Effector CD8-positive, alpha-beta T cell (primary cell): ENCODE measurements at regions not wholly inside any gene's neighbourhood (a gene's known extent, or its start where the extent isn't known, plus 50 kb on each side); places are given as distances from the start of the nearest gene placed in this dataset.

Experiments
- DNase-seq: peaks from one replicate; lab custom pipeline; 2025; lab: John Stamatoyannopoulos, UW

DNA sequence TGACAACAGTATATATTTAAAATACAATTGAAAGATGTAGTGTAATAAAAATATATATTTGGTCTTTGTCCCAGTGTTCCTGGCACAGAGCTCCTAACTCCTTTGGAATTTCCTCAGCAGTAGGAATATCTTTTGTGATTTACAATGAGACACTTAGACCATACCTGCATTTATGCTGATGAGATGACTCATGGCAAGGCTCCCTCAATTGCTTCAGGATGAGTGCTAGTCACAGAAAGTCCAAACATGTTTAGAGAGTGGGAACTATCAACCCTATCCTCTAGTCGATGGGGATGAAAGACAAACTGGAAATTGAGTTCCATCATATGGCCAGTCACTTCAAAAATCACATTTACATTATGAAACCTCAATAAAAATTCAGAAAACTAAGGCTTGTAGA lies 588.3 kb upstream of the LMCD1 start:
- no peak for DNase-seq

DNA sequence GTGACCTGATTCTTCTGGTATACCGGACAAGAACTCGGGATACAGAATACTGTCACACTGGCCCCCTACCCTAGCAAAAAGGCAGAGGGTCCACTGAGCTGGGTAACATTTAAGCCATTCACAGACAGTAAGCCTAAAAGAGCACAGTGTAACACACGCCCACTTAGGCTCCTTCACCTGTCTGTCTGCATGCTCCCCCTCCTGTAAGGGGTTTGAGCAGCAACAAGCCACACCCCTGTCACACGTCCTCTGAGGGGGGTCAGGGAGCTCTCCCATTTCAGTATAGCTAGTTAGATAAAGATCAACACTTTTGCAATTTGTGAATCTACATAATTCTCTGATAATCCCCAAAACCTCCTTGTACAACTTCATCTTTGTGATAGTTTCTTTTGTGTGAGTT lies 586.3 kb upstream of the LMCD1 start:
- DNase-seq, result no peak

DNA sequence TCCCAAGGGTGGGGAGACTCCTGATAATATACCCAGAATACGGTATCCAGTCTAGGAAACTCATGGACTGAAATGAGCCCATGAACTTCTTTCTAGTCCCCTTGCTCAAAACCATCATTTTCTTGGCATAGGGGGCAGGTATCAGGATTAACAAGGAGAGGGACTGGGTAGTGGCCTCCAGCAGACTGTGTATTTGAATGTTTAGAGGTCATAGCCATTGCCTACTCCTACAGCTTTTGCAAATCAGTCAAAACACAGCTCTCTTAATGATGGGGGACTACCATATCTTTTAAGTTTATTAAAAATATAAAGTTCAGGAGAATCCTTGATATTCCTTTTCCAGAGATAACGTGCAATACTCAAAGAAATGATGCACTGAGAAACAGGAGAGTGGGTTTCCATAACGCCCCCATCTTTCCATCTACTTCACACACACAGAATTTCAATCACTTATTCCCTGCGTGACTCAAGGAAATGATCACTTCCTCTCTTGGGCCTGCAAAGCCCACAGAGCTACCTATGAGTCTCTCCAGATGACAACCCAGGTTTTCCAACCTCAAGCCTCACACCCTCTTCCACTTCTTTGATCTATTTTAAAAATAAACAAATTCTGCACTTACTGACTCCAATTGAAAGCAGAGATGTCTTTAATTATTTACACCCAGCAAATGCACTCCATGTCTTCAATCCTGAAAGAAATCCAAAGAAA lies 584.0 kb upstream of the LMCD1 start:
- DNase-seq, result no peak

DNA sequence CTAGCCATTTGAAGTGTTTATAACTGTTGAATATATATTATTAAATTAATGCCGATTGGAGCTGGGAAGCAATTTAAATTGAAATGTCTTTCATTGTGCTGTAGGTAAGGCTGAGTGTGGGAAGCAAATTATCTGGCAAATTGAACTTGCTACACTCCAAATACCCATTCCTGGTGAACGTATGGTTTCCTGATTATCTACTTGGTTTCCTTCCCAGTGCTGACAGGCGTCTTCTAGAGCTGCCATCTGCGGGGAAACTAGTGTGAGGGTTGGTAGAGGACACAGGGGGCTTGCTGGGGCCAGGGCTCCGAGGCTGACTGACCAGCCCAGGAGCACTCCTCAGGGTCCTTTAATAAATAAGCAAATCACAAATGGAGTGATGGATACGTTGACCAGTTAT lies 581.4 kb upstream of the LMCD1 start:
- no peak for DNase-seq

DNA sequence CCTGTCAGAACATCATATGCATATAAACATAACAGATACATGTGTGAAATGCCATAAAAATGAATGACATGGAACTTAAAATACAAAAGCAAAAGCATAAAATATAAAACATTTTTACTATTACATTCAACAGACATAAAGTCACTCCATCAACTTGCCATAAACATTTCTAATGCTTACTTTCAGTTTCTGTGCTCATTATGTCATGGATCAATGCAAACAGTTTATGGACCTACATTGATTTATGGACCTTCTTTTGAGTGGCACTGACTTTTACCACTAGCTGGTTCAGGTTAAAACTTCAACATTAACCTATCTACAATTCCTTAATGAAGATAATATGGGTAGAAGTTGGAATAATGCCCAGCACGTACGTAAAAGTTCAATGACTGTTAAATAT lies 577.4 kb upstream of the LMCD1 start:
- DNase-seq, result no peak

DNA sequence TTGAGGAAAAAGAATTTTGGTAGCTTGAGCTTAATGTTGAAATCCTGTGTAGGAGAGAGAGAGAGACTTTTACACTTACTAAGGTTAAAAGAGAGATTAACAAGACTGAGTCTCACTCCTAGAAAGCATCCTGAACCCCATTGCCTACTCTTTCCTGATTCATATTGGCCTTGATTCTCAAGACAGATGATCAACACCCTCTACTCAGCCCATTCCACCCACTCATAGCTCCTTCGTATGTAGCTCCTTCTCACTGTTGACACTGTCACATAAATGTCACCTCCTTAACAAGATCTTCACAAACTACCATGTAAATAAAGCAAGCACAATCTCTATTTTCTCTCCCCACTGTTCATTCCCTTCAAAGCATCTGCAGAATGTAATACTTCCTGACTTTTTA lies 574.6 kb upstream of the LMCD1 start:
- DNase-seq, result no peak

DNA sequence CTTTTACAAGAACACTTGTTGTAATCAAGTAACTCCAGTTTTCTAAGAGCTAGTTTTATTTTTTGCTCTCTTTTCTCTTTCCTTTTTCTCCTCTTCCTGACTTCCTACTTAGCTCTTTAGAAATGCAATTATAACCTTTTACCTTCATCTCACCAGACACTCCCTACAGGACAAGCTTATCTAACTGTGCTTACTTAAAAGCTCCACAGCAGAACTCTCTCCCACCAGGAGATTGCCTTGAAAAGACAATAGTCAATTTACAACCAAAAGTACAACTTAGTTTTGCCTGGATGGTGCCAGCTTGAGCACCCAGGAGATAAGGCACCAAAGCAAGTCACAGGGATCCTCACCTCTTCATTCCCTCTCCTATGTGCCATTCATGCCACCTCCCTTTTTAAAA lies 573.8 kb upstream of the LMCD1 start:
- no peak for DNase-seq

DNA sequence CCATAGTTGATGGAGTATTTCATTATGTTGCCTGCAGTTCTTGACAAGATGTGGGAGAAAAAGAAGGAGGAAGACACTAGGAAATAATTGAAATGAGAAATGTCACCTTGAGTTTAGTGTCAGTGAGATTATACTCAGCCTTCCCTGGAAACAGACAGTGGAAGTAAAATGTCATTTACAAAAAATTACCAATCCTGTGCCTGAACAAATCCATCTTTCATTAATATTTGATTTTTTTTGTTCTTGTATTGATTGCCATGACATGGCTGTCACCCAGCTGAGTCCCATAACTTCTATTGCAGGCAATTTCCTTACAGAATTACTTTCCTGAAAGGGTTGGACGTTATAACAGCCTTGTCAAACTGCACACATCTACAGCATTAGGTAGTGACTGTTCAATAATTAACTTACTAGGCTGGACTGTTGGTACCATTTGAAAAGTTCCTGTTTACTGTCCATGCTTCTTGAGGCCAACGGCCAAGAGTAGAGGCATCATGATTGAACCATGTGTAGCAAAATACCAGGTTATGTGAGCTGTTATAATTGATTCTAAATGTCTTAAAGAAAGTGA lies 572.2 kb upstream of the LMCD1 start:
- no peak for DNase-seq

DNA sequence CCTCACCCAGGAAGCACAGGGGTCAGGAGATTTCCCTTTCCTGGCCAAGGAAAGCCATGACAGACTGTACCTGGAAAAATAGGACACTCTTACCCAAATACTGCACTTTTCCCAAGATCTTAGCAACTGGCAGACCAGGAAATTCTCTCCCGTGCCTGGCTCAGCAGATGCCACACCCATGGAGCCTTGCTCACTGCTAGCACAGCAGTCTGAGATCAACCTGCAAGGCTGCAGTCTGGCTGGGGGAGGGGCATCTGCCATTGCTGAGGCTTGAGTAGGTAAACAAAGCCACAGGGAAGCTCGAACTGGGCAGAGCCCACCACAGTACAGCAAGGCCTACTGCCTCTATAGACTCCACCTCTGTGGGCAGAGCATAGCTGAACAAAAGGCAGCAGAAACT lies 567.3 kb upstream of the LMCD1 start:
- DNase-seq, result no peak

DNA sequence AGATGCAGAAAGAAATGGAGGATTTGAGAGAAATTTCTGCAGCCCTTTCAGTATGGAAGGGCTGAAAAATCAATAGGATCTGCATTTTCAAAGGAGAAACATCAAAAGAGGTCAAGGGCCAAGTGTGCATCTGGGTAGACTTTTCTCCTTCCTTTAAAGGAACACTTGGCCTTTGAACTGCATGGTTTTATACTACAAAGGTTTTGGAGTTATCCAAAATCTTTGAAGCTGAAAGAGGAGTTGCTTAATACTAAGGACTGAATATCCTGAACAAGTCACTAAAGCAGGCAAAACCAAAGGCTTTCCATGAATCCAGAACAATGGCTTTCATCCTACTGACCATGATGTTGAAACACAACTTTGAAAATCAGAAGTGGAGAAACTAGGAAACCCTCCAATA lies 553.7 kb upstream of the LMCD1 start:
- DNase-seq, result no peak

DNA sequence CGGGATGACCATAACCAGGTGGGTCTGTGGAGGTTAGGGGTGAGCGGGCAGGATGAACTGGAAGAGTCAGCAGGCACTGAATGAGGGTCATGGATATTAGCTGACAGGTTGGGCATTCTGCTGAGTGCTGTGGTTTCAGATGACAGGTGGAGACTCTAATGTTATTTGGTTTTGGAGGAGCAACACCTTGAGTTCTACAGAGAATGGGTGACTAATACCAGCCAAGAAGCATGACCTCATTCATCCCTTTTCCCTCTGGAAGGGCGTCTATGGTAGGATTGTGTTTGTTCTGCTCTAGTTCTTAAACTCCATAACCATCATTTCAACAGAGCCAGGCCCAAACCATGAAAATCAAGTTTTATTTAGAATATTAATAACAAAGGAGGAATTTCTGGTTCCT lies 550.7 kb upstream of the LMCD1 start:
- no peak for DNase-seq

DNA sequence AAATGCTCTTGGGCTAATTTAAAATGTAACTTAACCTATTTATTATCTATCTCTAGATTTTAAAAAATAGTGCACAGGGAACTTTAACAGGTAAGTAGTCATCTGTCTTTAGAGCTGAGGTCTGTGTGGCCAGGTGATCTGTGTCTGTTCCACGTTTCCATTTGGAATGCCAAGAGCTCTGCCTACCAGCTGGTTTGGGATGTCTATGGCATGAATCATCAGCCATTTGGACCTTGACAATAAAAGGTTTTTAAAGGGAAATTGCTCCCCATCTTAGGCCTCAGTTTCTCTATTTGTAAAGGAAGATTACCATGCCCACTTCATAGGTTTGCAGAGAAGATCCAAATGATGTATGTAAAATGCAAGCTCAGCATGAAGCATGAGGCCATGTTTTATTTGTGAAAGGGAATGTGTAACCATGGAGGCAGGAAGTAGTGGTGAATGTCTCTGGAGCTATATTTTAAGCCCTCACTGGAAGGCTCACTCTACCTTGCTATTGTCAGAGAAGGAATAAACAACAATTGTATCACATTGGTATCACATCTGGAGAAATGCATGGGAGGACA lies 548.1 kb upstream of the LMCD1 start:
- no peak for DNase-seq

DNA sequence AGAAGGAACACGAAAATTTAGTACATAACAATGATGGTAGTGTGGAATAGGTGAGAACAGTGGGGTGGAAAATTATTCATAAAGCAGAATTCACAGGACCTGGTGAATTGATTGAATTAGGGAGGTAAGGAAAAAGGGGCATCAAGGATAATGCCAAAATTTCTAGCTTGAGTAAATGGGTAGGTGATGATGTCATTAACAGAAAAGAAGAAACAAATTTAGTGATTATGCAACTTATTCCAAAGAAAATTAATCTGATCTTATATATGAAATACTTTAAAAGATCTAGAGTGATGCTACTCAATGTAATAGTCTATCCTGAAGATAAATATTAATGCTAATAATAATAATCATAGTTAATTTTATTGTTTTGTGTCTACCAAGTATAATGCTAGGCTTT lies 544.6 kb upstream of the LMCD1 start:
- no peak for DNase-seq

DNA sequence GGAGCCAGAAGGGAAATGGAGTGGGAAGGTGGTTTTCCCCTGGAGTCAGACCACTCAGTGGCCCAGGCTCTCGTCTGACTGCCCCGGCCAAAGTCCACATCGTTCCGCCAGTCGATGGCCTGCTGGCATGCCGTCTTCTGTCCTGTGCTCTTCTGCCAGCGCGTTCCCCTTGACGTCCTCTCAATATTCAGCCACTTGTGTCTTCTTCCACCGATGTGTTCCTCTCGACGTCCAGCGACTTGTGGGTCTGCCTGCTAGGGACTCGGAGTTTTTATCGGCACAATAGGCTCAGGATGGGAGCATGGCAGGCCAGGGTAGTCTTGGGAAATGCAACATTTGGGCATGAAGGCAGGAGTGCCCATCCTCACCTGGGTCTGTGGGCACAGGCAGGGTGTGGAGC lies 542.5 kb upstream of the LMCD1 start:
- DNase-seq, result no peak

DNA sequence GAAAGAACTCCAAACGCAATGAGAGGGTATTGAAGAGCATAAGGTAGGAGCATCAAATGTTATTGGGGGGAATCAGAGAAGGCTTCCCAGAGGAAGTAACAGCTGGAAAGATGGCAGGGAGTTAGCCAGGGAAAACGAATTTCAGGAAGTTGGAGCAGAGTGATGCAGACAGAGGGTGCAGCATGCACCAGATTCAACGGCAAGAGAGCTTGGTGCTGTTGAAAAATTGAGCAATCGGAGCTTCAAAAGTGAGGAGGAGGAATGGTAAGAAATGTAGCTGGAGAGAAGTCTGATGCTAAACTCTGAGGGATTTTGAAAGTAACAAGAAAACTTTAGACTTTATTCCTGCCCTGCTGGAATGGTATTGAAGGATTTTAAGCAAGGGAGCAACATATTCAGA lies 541.0 kb upstream of the LMCD1 start:
- no peak for DNase-seq

DNA sequence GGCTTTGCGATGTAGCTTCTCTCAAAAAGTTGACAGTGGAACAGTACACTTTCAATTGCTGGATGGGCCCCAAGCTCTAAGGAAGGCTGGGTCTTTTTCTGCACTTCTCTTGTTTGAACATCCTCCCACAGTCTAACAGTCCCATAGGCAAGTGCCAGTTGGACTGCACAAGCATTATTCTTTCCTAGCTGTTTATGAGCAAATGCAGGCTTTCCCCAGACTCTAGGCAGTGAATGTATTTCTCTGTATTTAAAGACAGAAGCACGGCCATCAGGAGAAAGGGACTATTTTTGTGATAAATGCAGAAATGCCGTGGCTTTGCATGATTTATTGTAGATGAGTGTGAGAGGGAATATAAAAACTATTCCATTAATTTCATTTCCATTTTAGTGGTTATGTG lies 539.3 kb upstream of the LMCD1 start:
- DNase-seq, result no peak

DNA sequence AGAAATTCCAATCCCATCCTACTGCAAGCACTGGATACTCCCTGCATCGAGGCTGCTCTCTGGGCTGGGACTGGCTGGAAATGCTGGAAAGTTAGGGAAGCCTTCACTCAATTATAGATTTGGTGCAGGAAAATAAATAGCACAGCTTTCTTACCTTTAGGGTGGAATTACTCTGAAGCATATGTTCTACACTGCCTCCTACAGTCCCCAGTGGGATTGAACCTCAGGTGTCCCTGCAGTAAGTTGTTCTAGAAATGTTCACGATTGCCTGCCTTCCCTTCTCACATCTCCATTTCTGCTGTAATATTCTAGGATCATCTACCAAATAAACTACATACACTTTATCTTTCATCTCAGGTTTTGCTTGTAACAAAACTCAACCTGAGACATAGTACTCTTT lies 536.7 kb upstream of the LMCD1 start:
- no peak for DNase-seq

DNA sequence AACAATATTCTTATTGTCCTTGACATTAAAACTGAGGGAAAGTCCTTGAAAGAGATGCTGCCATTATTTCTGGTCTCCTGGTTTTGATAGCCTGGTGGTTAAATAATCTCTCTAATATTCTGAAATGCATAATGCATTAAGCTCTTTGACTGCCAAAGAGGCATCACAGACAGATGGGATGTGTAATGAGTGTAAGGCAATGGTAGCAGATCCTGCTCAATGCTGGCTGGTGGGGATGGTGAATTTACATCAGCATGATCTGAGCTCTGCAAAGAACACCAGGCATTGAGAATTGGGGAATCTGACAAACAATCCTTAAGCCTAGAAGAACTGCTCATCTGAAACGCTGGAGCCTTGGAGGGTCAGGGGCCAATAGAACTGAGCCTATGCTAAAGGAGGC lies 528.6 kb upstream of the LMCD1 start:
- DNase-seq, result no peak

DNA sequence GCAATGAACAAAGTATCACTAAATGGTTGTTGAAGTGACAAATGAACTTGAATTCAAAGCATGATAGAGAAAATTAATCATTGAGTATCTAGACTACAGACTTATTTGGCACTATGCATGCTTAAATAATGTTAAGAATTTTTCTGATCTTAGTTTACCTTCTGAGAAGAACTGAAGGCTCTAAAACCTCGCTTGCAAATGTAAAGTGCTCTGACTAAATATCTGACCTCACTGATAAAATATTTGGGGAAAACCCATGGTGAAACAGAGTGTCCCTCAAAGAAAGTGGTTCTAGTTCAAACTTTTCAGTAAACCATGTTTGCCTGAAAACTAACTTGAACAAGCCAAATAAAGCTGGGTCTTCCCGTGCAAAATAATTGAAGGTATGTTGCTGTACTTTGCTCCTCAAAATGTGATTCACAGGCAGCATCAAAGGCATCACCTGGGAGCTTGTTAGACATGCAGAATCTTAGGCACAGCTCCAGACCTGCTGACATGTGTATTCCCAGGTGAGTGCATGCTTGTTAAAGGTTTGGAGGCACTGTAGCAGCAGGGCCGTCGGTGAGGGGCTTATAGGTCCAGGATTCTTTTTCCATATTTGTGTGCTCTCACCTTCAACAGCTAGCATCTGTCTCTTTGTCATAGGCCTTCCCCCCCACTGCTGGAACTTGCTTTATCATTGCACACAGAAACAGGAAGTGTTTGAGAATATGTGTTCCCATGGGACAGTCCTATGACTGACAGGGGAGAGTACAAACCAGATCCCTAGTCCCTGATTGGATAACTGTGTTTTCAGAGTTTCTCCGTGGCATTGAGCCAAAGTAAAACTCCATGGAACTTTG lies 524.2 kb upstream of the LMCD1 start:
- DNase-seq, result no peak

DNA sequence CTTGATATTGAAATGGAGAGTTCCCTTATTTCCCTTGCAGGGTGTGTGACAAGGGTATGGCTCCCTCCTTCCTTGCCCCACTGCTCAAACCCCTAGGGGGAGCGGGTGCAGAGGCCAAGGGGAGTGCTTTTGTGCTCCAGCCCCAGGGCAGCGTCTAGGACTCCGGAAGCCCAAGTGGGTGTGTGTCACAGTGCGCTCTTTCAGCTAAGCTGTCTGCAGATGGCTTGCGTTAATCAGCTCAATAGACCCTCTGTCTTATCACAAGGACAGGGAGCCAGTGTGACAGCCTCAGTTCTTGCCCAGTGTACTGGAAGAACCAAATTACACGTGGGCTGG lies 523.6 kb upstream of the LMCD1 start:
- no peak for DNase-seq

DNA sequence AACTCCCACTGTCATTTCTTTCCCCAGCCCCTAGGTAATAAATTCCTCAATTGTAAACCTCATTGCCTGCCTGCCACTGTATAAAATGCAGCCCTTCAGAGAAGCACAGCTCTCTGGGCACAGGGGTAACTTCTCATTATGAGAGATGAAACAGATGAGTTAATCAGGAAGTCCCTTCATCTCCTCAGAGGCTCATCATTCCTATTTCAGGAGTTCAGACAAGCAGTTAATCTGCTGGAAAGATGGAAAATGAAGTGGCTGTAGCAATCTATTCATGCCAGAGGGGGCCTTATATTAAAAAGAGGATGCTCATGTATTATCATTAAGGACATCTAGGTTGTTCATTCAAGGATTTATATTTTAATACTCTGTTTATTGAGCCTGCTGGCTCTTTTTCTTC lies 519.5 kb upstream of the LMCD1 start:
- no peak for DNase-seq

DNA sequence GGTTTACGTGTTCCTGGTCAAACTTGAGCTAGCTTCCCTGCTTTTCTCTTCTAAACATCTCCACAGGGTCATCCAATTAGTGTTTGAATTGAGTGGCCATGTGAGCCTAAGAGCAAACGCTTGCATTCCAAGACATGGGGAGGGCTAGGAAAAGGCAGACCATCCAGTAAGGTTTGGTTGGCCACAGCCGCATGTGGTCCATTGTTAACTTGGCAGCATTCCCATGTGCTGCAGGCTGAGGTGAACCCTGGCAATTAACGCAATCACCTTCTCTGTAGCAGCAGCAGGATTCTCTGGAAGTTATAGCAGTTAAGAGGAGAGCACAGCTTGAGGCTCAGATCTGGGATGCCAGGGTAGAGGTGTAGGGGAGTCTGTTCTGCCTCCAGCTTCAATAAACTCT lies 502.2 kb upstream of the LMCD1 start:
- DNase-seq, result no peak

DNA sequence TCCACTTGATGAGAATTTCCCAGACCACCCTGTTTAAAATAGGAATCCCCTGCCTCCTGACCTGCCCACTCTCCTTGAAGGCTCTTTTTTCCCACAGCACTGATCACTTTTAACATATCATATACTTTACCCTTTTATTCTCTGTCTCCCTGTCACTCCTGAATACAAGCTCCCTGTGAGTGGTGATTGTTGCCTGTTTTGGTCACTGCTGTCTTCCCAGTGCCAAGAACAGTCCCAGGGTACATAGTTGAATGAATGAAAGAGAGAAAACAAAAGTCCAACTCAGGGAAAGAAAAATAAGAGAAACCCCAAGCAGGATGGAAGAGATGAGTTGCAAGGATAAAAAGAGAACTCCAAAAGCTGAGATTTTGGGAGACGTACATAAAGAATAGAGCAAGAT lies 500.3 kb upstream of the LMCD1 start:
- no peak for DNase-seq
